Stimulated activated CD4-positive, alpha-beta T cell treated with anti-CD3 and anti-CD28 coated beads, TNF-alpha, amount 100 ng/mL, for 48 hours (primary cell): ENCODE measurements at regions not wholly inside any gene's neighbourhood (a gene's known extent, or its start where the extent isn't known, plus 50 kb on each side); places are given as distances from the start of the nearest gene placed in this dataset.

Source experiments
- DNase-seq, 3 donors: peaks; one replicate each; pipeline ENCODE4 v3.0.0-alpha.2; 2020; ENCODE audit warnings: low read depth in 3 of 3

- DNase-seq: no peak
Measured at GRCh38 chr13:59532405-59532804, 631.3 kb downstream of the DIAPH3 start.

GRCh38 chr13:59533561-59534555, 629.9 kb downstream of the DIAPH3 start:
- DNase-seq: no peak

- DNase-seq: no peak
Measured at GRCh38 chr13:59534806-59535205, 628.9 kb downstream of the DIAPH3 start.

GRCh38 chr13:59537500-59537899, 626.2 kb downstream of the DIAPH3 start:
- DNase-seq: no peak

GRCh38 chr13:59538512-59538911, 625.2 kb downstream of the DIAPH3 start:
- no peak for DNase-seq

GRCh38 chr13:59542303-59542702, 621.4 kb downstream of the DIAPH3 start:
- no peak for DNase-seq

GRCh38 chr13:59543418-59543817, 620.3 kb downstream of the DIAPH3 start:
- DNase-seq: no peak

GRCh38 chr13:59545007-59545406, 618.7 kb downstream of the DIAPH3 start:
- DNase-seq: no peak

- DNase-seq: no peak
Measured at GRCh38 chr13:59546178-59546577, 617.5 kb downstream of the DIAPH3 start.

GRCh38 chr13:59547950-59548349, 615.8 kb downstream of the DIAPH3 start:
- no peak for DNase-seq

GRCh38 chr13:59562924-59563323, 600.8 kb downstream of the DIAPH3 start:
- DNase-seq: no peak

GRCh38 chr13:59566561-59566960, 597.2 kb downstream of the DIAPH3 start:
- DNase-seq: no peak

GRCh38 chr13:59568306-59568705, 595.4 kb downstream of the DIAPH3 start:
- no peak for DNase-seq

- no peak for DNase-seq
Measured at GRCh38 chr13:59570204-59570603, 593.5 kb downstream of the DIAPH3 start.

- no peak for DNase-seq
Measured at GRCh38 chr13:59584101-59584500, 579.6 kb downstream of the DIAPH3 start.

GRCh38 chr13:59584761-59585670, 578.7 kb downstream of the DIAPH3 start:
- DNase-seq: no peak

GRCh38 chr13:59587030-59587429, 576.7 kb downstream of the DIAPH3 start:
- no peak for DNase-seq

- no peak for DNase-seq
Measured at GRCh38 chr13:59587971-59588716, 575.6 kb downstream of the DIAPH3 start.

- DNase-seq: no peak
Measured at GRCh38 chr13:59588717-59589067, 575.0 kb downstream of the DIAPH3 start.

- no peak for DNase-seq
Measured at GRCh38 chr13:59601993-59602392, 561.7 kb downstream of the DIAPH3 start.

- DNase-seq: no peak
Measured at GRCh38 chr13:59603646-59604045, 560.1 kb downstream of the DIAPH3 start.

- DNase-seq: no peak
Measured at GRCh38 chr13:59607172-59607571, 556.6 kb downstream of the DIAPH3 start.
